Right ventricle myocardium inferior (tissue), 1 donor: ENCODE measurements at regions not wholly inside any gene's neighbourhood (a gene's known extent, or its start where the extent isn't known, plus 50 kb on each side); places are given as distances from the start of the nearest gene placed in this dataset.

Experiments used
- ATAC-seq: fragments of 200-7000 bp; cut with Tn5 transposase; one replicate; pipeline ENCODE4 v1.9.1; 2020; ENCODE audit warnings: mild to moderate bottlenecking, moderate library complexity
- DNase-seq: peaks from one replicate; pipeline ENCODE4 v3.0.0; 2021; ENCODE audit errors: missing footprints
- intact Hi-C: fragments of 100-400 bp; cut with DNase I; formaldehyde crosslinking; loops from one replicate; pipeline ENCODE4 v1.11.0; 2022
- donor health status: DM: no; HTN: yes; CAD: no; lungs with severe emphysema.

DNA sequence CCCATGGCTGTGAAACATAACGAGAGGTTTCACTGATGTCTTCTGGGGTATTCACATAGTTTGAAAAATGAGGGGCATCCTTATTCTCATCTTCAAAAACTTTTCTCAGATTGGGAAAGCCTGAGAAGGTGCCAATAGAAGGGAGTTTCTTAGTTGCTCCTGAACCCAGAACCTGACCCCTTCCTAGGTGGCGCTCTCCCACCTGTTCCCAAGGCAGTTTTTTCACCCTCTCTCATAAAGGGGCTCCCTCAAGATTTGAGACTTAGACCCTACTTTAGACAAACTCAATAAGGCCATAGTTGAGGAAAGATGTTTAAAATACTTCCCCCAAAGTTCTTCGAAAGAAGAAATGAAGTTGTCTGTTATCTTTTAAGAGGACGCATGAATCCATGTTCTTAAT, 142.2 kb downstream of the FGF9 start:
- DNase-seq: no peak
- intact Hi-C loops: no loop called here
- no peak for ATAC-seq

GRCh38 chr13:21813844-21814243, 143.0 kb downstream of the FGF9 start:
- DNase-seq (no peak), ATAC-seq (no peak)
- intact Hi-C loops: no loop called here

DNA sequence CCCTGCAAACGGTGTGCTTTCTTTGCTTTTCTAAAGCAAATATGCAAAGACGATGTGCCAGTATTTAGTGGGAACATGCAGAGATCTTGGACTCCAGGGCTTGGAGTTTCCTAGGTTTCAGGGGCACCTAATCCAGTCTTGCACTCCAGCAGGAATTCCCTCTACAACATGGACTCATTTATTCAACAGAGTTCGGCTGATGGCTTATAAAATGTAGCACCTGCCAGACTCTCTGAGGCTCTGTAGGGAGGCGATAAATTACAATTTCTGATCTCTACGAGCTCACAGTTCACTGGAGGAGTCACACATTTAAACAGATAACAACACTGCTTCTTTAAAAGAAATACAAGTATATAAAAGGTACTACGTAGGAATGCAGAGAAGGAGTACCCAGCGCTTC, 143.7 kb downstream of the FGF9 start:
- no peak for ATAC-seq
- DNase-seq: no peak
- intact Hi-C loops: no loop called here

GRCh38 chr13:21817878-21818277, 147.0 kb downstream of the FGF9 start:
- intact Hi-C loops: no loop called here
- no peak for ATAC-seq
- DNase-seq: no peak

GRCh38 chr13:21822029-21822428, 151.2 kb downstream of the FGF9 start:
- ATAC-seq (no peak), DNase-seq (no peak)
- intact Hi-C loops: loop anchor here (10.0 kb wide), 1 partner anchor 147 kb away; the partner anchor contains the start of gene FGF9

- no peak for ATAC-seq
- intact Hi-C loops: loop anchor here (10.0 kb wide), 1 partner anchor 149 kb away; the partner anchor contains the start of gene FGF9
These were observed 152.5 kb downstream of the FGF9 start for GRCh38 chr13:21823416-21823815.

GRCh38 chr13:21823949-21824348, 153.1 kb downstream of the FGF9 start:
- DNase-seq: no peak
- intact Hi-C loops: loop anchor here (10.0 kb wide), 1 partner anchor 149 kb away; the partner anchor contains the start of gene FGF9
- no peak for ATAC-seq

More at GRCh38 chr13:21823416-21823815, 152.5 kb downstream of the FGF9 start:
- no peak for DNase-seq

GRCh38 chr13:21825186-21825585, 154.3 kb downstream of the FGF9 start:
- DNase-seq (no peak), ATAC-seq (no peak)
- intact Hi-C loops: loop anchor here (10.0 kb wide), 1 partner anchor 150 kb away; the partner anchor contains the start of gene FGF9

- intact Hi-C loops: loop anchor here (10.0 kb wide), 1 partner anchor 151 kb away; the partner anchor contains the start of gene FGF9
- no peak for DNase-seq
- ATAC-seq: no peak
These were observed 154.9 kb downstream of the FGF9 start for GRCh38 chr13:21825801-21826200.

- DNase-seq: no peak
- intact Hi-C loops: loop anchor here (10.0 kb wide), 1 partner anchor 152 kb away; the partner anchor contains the start of gene FGF9
- no peak for ATAC-seq
These were observed 155.5 kb downstream of the FGF9 start for GRCh38 chr13:21826214-21827015.

DNA sequence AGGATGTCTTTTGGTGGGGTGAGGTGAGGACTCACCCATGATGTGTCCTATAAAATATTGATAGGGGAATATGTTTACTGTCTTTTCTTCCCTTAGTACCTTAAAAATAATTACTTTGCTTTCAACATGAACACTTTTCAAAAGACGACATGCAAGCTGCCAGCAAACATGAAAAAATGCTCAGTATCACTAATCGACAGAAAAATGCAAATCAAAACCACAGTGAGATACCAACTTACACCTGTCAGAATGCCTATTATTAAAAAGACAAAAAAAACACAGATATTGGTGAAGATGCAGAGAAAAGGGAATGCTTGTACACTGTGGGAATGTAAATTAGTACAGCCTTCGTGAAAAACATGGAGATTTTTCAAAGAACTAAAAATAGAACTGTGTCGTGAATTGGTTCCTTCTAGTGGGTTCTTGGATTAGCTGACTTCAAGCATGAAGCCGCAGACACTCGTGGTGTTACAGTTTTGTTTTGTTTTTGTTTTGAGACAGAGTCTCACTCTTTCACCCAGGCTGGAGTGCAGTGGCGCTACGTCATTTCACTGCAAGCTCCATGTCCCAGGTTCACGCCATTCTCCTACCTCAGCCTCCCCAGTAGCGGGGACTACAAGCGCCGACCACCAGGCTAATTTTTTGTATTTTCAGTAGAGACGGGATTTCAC, 160.9 kb downstream of the FGF9 start:
- intact Hi-C loops: no loop called here
- DNase-seq (no peak), ATAC-seq (no peak)

- intact Hi-C loops: no loop called here
- DNase-seq: no peak
- no peak for ATAC-seq
These were observed 163.0 kb downstream of the FGF9 start for GRCh38 chr13:21833921-21834320.

DNA sequence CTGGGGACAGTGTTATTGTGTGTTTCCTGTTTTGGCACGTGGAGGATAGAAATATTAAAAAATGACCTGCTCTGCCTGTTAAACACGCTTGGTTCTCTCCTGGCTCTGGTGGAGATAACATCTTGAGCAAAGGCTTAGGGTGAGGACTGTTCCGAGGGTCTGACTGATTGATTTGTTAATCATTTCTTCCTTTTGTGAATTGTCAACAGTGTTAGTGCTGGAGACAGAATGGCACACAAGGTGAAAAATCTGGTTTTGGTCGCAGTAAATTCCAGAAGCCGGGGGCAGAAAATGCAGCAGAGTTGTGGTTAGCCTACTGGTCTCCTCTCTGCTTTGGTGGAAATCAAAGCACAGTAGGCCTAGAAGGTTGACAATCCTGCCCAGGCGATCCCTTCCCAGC, 163.6 kb downstream of the FGF9 start:
- intact Hi-C loops: no loop called here
- DNase-seq (no peak), ATAC-seq (no peak)

DNA sequence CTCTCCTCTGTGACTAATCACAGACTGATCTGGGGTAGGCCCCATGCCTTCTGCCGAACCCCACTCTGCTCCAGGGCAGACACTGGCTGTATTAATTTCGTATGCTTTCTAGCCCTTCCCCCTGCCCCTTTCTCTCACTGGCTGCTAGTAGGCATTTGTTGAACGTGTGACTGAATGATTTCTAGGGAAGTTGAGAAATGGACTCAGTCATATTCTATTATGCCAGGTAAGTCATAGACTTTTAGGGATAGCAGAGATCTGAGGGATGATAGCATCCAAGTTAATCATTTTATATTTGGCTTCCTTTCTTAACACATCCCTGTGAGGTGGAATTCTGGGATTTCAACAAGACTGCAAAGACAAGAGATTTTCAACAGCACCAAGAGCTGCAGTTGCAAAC, 166.4 kb downstream of the FGF9 start:
- intact Hi-C loops: no loop called here

GRCh38 chr13:21837841-21838551, 167.1 kb downstream of the FGF9 start:
- DNase-seq (no peak), ATAC-seq (no peak)
- intact Hi-C loops: no loop called here

More for the DNA sequence above, 166.4 kb downstream of the FGF9 start:
- DNase-seq (no peak), ATAC-seq (no peak)

- no peak for ATAC-seq
- intact Hi-C loops: no loop called here
These were observed 175.7 kb downstream of the FGF9 start for GRCh38 chr13:21846605-21847004.

GRCh38 chr13:21849323-21849722, 178.4 kb downstream of the FGF9 start:
- intact Hi-C loops: no loop called here
- DNase-seq (no peak), ATAC-seq (peak; percentile 52)

More at GRCh38 chr13:21846605-21847004, 175.7 kb downstream of the FGF9 start:
- DNase-seq: no peak

DNA sequence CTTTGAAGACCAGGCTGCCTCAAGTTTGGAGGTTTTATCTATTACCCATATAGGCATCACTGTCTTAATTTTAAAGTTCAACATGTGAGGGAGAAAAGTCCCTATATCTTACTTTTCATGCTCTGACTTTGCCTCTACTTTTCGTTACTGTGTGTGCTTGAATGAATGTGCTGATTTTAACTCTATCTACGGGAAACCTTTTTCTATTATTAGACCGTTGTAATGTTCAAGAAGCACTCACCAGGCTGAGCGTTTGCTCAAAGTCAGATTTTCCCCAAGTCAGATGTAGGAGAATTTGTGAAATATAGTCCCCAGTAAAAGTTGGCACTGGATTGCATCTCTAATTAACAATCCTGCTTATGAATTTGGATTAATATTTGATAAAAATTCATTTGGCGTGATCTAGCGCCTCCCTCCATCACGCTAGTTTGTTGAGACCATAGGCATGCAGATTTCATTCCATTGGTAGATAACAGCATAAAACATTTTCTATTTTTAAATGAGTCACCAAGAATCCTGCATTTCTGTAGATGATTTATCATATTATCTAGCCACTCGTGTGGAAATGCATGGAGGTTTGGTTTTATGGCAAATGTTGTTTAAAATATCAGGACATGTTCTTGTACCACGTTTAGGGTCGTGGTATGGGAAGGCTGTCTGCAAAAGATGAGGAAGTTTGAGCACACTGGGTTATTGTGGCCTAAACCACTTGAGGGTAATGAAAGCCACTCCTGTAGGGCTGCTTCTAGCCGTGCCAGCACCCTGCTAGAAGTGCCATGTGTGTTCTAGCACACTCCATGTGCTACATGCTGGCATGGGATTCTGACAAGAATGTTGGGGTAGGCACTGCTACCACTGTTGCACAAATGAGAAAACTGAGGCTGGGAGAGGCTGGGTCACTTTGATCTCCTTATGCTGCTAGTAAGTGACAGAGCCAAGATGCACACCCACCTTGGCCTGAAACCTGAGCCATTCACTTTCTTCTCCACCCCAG, 179.4 kb downstream of the FGF9 start:
- ATAC-seq: no peak
- intact Hi-C loops: no loop called here
- no peak for DNase-seq
